ENCODE measurements at regions not wholly inside any gene's neighbourhood (a gene's known extent, or its start where the extent isn't known, plus 50 kb on each side); places are given as distances from the start of the nearest gene placed in this dataset.

GRCh38 chr2:3073041-3073595 is 304.5 kb downstream of the EIPR1 start:
- H3K27me3 ChIP-seq (ENCODE audit: control insufficient read depth in 5 of 5, insufficient read depth in 4 of 5, low read length in 5 of 5), result peaks cover 0 to 10% (median 9%) of the 10 kb centered on the region in 5 donors
- no peak overlapping the region for H3K9ac ChIP-seq (ENCODE audit: low read length in 5 of 5)
- H3K36me3 ChIP-seq (ENCODE audit: control insufficient read depth in 5 of 5, insufficient read depth in 5 of 5, low read length in 5 of 5), result no peaks in the 10 kb centered on the region
- no peak overlapping the region for H3K4me3 ChIP-seq (ENCODE audit: low read depth in 1 of 5, low read length in 5 of 5)
- H3K27ac ChIP-seq (ENCODE audit: low read depth, low read length), result no peak overlapping the region
- H3K4me1 ChIP-seq (ENCODE audit: control insufficient read depth in 5 of 5, insufficient read depth in 5 of 5, low read length in 5 of 5), result peaks cover 0 to 19% (median 5%) of the 10 kb centered on the region in 5 donors
- no peaks in the 10 kb centered on the region for H3K9me3 ChIP-seq (ENCODE audit: control insufficient read depth in 5 of 5, low read length in 5 of 5)

GRCh38 chr2:3071685-3072263 is 305.8 kb downstream of the EIPR1 start:
- Histone ChIP-seq H3K4me3 (ENCODE audit: low read depth in 1 of 5, low read length in 5 of 5) (no peak overlapping the region), H3K9ac (ENCODE audit: low read length in 5 of 5) (no peak overlapping the region), H3K36me3 (ENCODE audit: control insufficient read depth in 5 of 5, insufficient read depth in 5 of 5, low read length in 5 of 5) (no peaks in the 10 kb centered on the region), H3K27ac (ENCODE audit: low read depth, low read length) (no peak overlapping the region), H3K27me3 (ENCODE audit: control insufficient read depth in 5 of 5, insufficient read depth in 4 of 5, low read length in 5 of 5) (peaks cover 0 to 10% (median 9%) of the 10 kb centered on the region in 5 donors), H3K9me3 (ENCODE audit: control insufficient read depth in 5 of 5, low read length in 5 of 5) (peaks cover 0 to 3% (median 0%) of the 10 kb centered on the region in 5 donors), H3K4me1 (ENCODE audit: control insufficient read depth in 5 of 5, insufficient read depth in 5 of 5, low read length in 5 of 5) (peaks cover 0 to 10% (median 4%) of the 10 kb centered on the region in 5 donors)

- Histone ChIP-seq H3K4me3 (ENCODE audit: low read depth in 1 of 5, low read length in 5 of 5) (no peak overlapping the region), H3K36me3 (ENCODE audit: control insufficient read depth in 5 of 5, insufficient read depth in 5 of 5, low read length in 5 of 5) (no peaks in the 10 kb centered on the region), H3K27ac (ENCODE audit: low read depth, low read length) (no peak overlapping the region), H3K9ac (ENCODE audit: low read length in 5 of 5) (no peak overlapping the region), H3K4me1 (ENCODE audit: control insufficient read depth in 5 of 5, insufficient read depth in 5 of 5, low read length in 5 of 5) (no peaks in the 10 kb centered on the region), H3K9me3 (ENCODE audit: control insufficient read depth in 5 of 5, low read length in 5 of 5) (peaks cover 0 to 3% (median 2%) of the 10 kb centered on the region in 5 donors), H3K27me3 (ENCODE audit: control insufficient read depth in 5 of 5, insufficient read depth in 4 of 5, low read length in 5 of 5) (peaks cover 0 to 5% (median 0%) of the 10 kb centered on the region in 5 donors)
Observed at GRCh38 chr2:3066831-3067230, 310.8 kb downstream of the EIPR1 start.

GRCh38 chr2:3065928-3066327 is 311.7 kb downstream of the EIPR1 start:
- Histone ChIP-seq H3K4me1 (ENCODE audit: control insufficient read depth in 5 of 5, insufficient read depth in 5 of 5, low read length in 5 of 5) (no peaks in the 10 kb centered on the region), H3K27ac (ENCODE audit: low read depth, low read length) (no peak overlapping the region), H3K9me3 (ENCODE audit: control insufficient read depth in 5 of 5, low read length in 5 of 5) (peaks cover 0 to 3% (median 2%) of the 10 kb centered on the region in 5 donors), H3K9ac (ENCODE audit: low read length in 5 of 5) (no peak overlapping the region), H3K36me3 (ENCODE audit: control insufficient read depth in 5 of 5, insufficient read depth in 5 of 5, low read length in 5 of 5) (no peaks in the 10 kb centered on the region), H3K27me3 (ENCODE audit: control insufficient read depth in 5 of 5, insufficient read depth in 4 of 5, low read length in 5 of 5) (peaks cover 0 to 2% (median 0%) of the 10 kb centered on the region in 5 donors), H3K4me3 (ENCODE audit: low read depth in 1 of 5, low read length in 5 of 5) (no peak overlapping the region)

GRCh38 chr2:3062476-3063260 is 314.9 kb downstream of the EIPR1 start:
- Histone ChIP-seq H3K9me3 (ENCODE audit: control insufficient read depth in 5 of 5, low read length in 5 of 5) (peaks cover 0 to 2% (median 0%) of the 10 kb centered on the region in 5 donors), H3K4me1 (ENCODE audit: control insufficient read depth in 5 of 5, insufficient read depth in 5 of 5, low read length in 5 of 5) (no peaks in the 10 kb centered on the region), H3K27ac (ENCODE audit: low read depth, low read length) (no peak overlapping the region)

GRCh38 chr2:3060049-3060448 is 317.6 kb downstream of the EIPR1 start:
- Histone ChIP-seq H3K9me3 (ENCODE audit: control insufficient read depth in 5 of 5, low read length in 5 of 5) (peaks cover 0 to 10% (median 0%) of the 10 kb centered on the region in 5 donors), H3K4me3 (ENCODE audit: low read depth in 1 of 5, low read length in 5 of 5) (no peak overlapping the region)

More at GRCh38 chr2:3062476-3063260, 314.9 kb downstream of the EIPR1 start:
- H3K36me3 ChIP-seq (ENCODE audit: control insufficient read depth in 5 of 5, insufficient read depth in 5 of 5, low read length in 5 of 5), result no peaks in the 10 kb centered on the region
- H3K4me3 ChIP-seq (ENCODE audit: low read depth in 1 of 5, low read length in 5 of 5), result no peak overlapping the region
- no peak overlapping the region for H3K9ac ChIP-seq (ENCODE audit: low read length in 5 of 5)
- H3K27me3 ChIP-seq (ENCODE audit: control insufficient read depth in 5 of 5, insufficient read depth in 4 of 5, low read length in 5 of 5), result peaks cover 0 to 6% (median 0%) of the 10 kb centered on the region in 5 donors

GRCh38 chr2:3059141-3059925 is 318.3 kb downstream of the EIPR1 start:
- Histone ChIP-seq H3K4me3 (ENCODE audit: low read depth in 1 of 5, low read length in 5 of 5) (no peak overlapping the region), H3K9ac (ENCODE audit: low read length in 5 of 5) (no peak overlapping the region), H3K4me1 (ENCODE audit: control insufficient read depth in 5 of 5, insufficient read depth in 5 of 5, low read length in 5 of 5) (no peaks in the 10 kb centered on the region), H3K27me3 (ENCODE audit: control insufficient read depth in 5 of 5, insufficient read depth in 4 of 5, low read length in 5 of 5) (peaks cover 0 to 9% (median 3%) of the 10 kb centered on the region in 5 donors), H3K36me3 (ENCODE audit: control insufficient read depth in 5 of 5, insufficient read depth in 5 of 5, low read length in 5 of 5) (no peaks in the 10 kb centered on the region), H3K27ac (ENCODE audit: low read depth, low read length) (no peak overlapping the region), H3K9me3 (ENCODE audit: control insufficient read depth in 5 of 5, low read length in 5 of 5) (peaks cover 0 to 8% (median 4%) of the 10 kb centered on the region in 5 donors)

More at GRCh38 chr2:3060049-3060448, 317.6 kb downstream of the EIPR1 start:
- Histone ChIP-seq H3K9ac (ENCODE audit: low read length in 5 of 5) (no peak overlapping the region), H3K27me3 (ENCODE audit: control insufficient read depth in 5 of 5, insufficient read depth in 4 of 5, low read length in 5 of 5) (peaks cover 0 to 6% (median 0%) of the 10 kb centered on the region in 5 donors), H3K4me1 (ENCODE audit: control insufficient read depth in 5 of 5, insufficient read depth in 5 of 5, low read length in 5 of 5) (no peaks in the 10 kb centered on the region), H3K36me3 (ENCODE audit: control insufficient read depth in 5 of 5, insufficient read depth in 5 of 5, low read length in 5 of 5) (no peaks in the 10 kb centered on the region), H3K27ac (ENCODE audit: low read depth, low read length) (no peak overlapping the region)

- Histone ChIP-seq H3K4me1 (ENCODE audit: control insufficient read depth in 5 of 5, insufficient read depth in 5 of 5, low read length in 5 of 5) (no peaks in the 10 kb centered on the region), H3K9me3 (ENCODE audit: control insufficient read depth in 5 of 5, low read length in 5 of 5) (peaks cover 0 to 8% (median 4%) of the 10 kb centered on the region in 5 donors), H3K9ac (ENCODE audit: low read length in 5 of 5) (no peak overlapping the region)
Observed at GRCh38 chr2:3054066-3054465, 323.6 kb downstream of the EIPR1 start.

GRCh38 chr2:3051266-3051665 is 326.4 kb downstream of the EIPR1 start:
- Histone ChIP-seq H3K27ac (ENCODE audit: low read depth, low read length) (no peak overlapping the region), H3K36me3 (ENCODE audit: control insufficient read depth in 5 of 5, insufficient read depth in 5 of 5, low read length in 5 of 5) (no peaks in the 10 kb centered on the region), H3K9ac (ENCODE audit: low read length in 5 of 5) (no peak overlapping the region), H3K9me3 (ENCODE audit: control insufficient read depth in 5 of 5, low read length in 5 of 5) (peaks cover 0 to 5% (median 0%) of the 10 kb centered on the region in 5 donors), H3K4me1 (ENCODE audit: control insufficient read depth in 5 of 5, insufficient read depth in 5 of 5, low read length in 5 of 5) (no peaks in the 10 kb centered on the region), H3K27me3 (ENCODE audit: control insufficient read depth in 5 of 5, insufficient read depth in 4 of 5, low read length in 5 of 5) (peaks cover 0 to 3% (median 0%) of the 10 kb centered on the region in 5 donors), H3K4me3 (ENCODE audit: low read depth in 1 of 5, low read length in 5 of 5) (no peak overlapping the region)

More at GRCh38 chr2:3054066-3054465, 323.6 kb downstream of the EIPR1 start:
- Histone ChIP-seq H3K36me3 (ENCODE audit: control insufficient read depth in 5 of 5, insufficient read depth in 5 of 5, low read length in 5 of 5) (no peaks in the 10 kb centered on the region), H3K27me3 (ENCODE audit: control insufficient read depth in 5 of 5, insufficient read depth in 4 of 5, low read length in 5 of 5) (peaks cover 0 to 5% (median under 1%) of the 10 kb centered on the region in 5 donors), H3K27ac (ENCODE audit: low read depth, low read length) (no peak overlapping the region), H3K4me3 (ENCODE audit: low read depth in 1 of 5, low read length in 5 of 5) (no peak overlapping the region)
